HEK293T (cell line): ENCODE measurements at regions not wholly inside any gene's neighbourhood (a gene's known extent, or its start where the extent isn't known, plus 50 kb on each side); places are given as distances from the start of the nearest gene placed in this dataset.

Source experiments
- BHLHE40 ChIP-seq: fragments of 450-650 bp; IDR thresholded peaks from 2 replicates; pipeline ENCODE4 v1.6.1; 2016; ENCODE audit warnings: mild to moderate bottlenecking, moderate library complexity, borderline replicate concordance
- LEF1 ChIP-seq: fragments of 450-650 bp; IDR thresholded peaks from 2 replicates; pipeline ENCODE4 v1.6.1; 2017; ENCODE audit warnings: mild to moderate bottlenecking, borderline replicate concordance
- NFRKB ChIP-seq: fragments of 450-650 bp; IDR thresholded peaks from 2 replicates; pipeline ENCODE4 v1.6.1; 2016; ENCODE audit warnings: mild to moderate bottlenecking, moderate library complexity
- SP1 ChIP-seq: fragments of 450-650 bp; IDR thresholded peaks from 2 replicates; pipeline ENCODE4 v1.6.1; 2017

- TF ChIP-seq NFRKB (no peak), LEF1 (no peak), SP1 (no peak), BHLHE40 (no peak)
These were observed 87.9 kb downstream of the IL12A start for GRCh38 chr3:160076519-160076918.
